MM.1S (cell line): ENCODE measurements at regions not wholly inside any gene's neighbourhood (a gene's known extent, or its start where the extent isn't known, plus 50 kb on each side); places are given as distances from the start of the nearest gene placed in this dataset.

Experiments used
- DNase-seq: peaks from one replicate; pipeline ENCODE4 v3.0.0-alpha.2; 2015
- H2AFZ ChIP-seq: fragments of 300-600 bp; sonication (generic); 2 replicates; pipeline ENCODE4 v1.6.0; 2016; ENCODE audit warnings: antibody characterized with exemption, low read length
- H3F3A ChIP-seq: fragments of 300-600 bp; sonication (generic); 2 replicates; pipeline ENCODE4 v1.6.1; 2016; ENCODE audit warnings: mild to moderate bottlenecking, antibody characterized with exemption, low read length, moderate library complexity, mixed read lengths; ENCODE audit not compliant: insufficient read depth
- H3K27ac ChIP-seq: fragments of 300-600 bp; sonication (generic); 2 replicates; pipeline ENCODE4 v1.5.1; 2016; ENCODE audit warnings: mild to moderate bottlenecking, low read length
- H3K27me3 ChIP-seq: fragments of 300-600 bp; sonication (generic); replicated peaks from 2 replicates; pipeline ENCODE4 v1.6.0; 2016; ENCODE audit warnings: low read length; ENCODE audit not compliant: insufficient read depth
- H3K36me3 ChIP-seq: fragments of 300-600 bp; sonication (generic); replicated peaks from 2 replicates; pipeline ENCODE4 v1.6.1; 2016; ENCODE audit warnings: mild to moderate bottlenecking, low read length, mixed read lengths; ENCODE audit not compliant: insufficient read depth
- H3K4me1 ChIP-seq: fragments of 300-600 bp; sonication (generic); 2 replicates; pipeline ENCODE4 v1.6.1; 2016; ENCODE audit warnings: low read length, mixed read lengths
- H3K4me2 ChIP-seq: fragments of 300-600 bp; sonication (generic); 2 replicates; pipeline ENCODE4 v1.6.0; 2016; ENCODE audit warnings: low read depth, low read length
- H3K4me3 ChIP-seq: fragments of 300-600 bp; sonication (generic); 2 replicates; pipeline ENCODE4 v1.5.1; 2016; ENCODE audit warnings: low read length, mixed read lengths
- H3K79me2 ChIP-seq: fragments of 300-600 bp; sonication (generic); 2 replicates; pipeline ENCODE4 v1.6.1; 2016; ENCODE audit warnings: mixed run types, low read length, mixed read lengths
- H3K9ac ChIP-seq: fragments of 300-600 bp; sonication (generic); 2 replicates; pipeline ENCODE4 v1.6.1; 2016; ENCODE audit warnings: low read length, mixed read lengths
- H3K9me2 ChIP-seq: fragments of 300-600 bp; sonication (generic); replicated peaks from 2 replicates; pipeline ENCODE4 v1.6.1; 2016; ENCODE audit warnings: mild to moderate bottlenecking, low read length, mixed read lengths; ENCODE audit not compliant: insufficient read depth
- H3K9me3 ChIP-seq: fragments of 300-600 bp; sonication (generic); replicated peaks from 2 replicates; pipeline ENCODE4 v1.6.1; 2016; ENCODE audit warnings: mild to moderate bottlenecking, low read length, mixed read lengths; ENCODE audit not compliant: insufficient read depth
- H4K20me1 ChIP-seq: fragments of 300-600 bp; sonication (generic); 2 replicates; pipeline ENCODE4 v1.6.1; 2016; ENCODE audit warnings: mild to moderate bottlenecking, low read length, moderate library complexity, mixed read lengths; ENCODE audit not compliant: insufficient read depth
- EZH2 ChIP-seq: fragments of 300-600 bp; sonication (generic); optimal IDR thresholded peaks from 2 replicates; pipeline ENCODE3; 2017; ENCODE audit warnings: low read depth, mild to moderate bottlenecking, antibody characterized with exemption, low read length, mixed read lengths
- EZH2phosphoT487 ChIP-seq: fragments of 300-600 bp; sonication (generic); IDR thresholded peaks from 2 replicates; pipeline ENCODE4 v1.6.1; 2018; ENCODE audit warnings: antibody characterized with exemption, low read length
- TF ChIP-seq, protein P1 (sequence below): fragments of 300-600 bp; sonication (generic); IDR thresholded peaks from 2 replicates; pipeline ENCODE4 v1.5.1; 2016; ENCODE audit warnings: antibody characterized with exemption, low read length, mixed read lengths

DNA sequence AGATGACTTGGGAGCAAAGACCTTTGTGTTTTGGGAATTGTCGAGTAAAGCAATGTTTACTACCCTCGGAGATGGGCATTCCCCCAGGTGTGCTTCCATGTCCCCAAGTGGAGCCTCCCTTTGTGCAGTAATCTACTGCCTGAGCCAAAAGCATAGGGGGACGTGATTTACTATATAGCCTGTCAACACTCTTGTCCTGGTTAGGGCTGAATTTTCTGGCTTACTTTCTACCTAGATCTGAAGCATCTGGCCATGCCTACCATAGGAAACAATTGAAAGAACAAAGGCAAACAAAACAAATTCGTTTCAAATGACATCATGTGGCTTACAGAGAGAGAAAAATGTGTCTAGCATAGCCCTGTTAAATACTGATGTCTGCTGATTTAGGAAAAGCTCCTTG lies 350.6 kb downstream of the SAMD5 start:
- Histone ChIP-seq H3K9me3 (no peaks in the 10 kb centered on the region), H3K36me3 (no peaks in the 10 kb centered on the region), H3K27ac (no peak overlapping the region), H3K27me3 (no peaks in the 10 kb centered on the region), H3K4me2 (no peak overlapping the region), H2AFZ (no peak overlapping the region), H3K4me1 (no peaks in the 10 kb centered on the region), H4K20me1 (no peaks in the 10 kb centered on the region), H3K9me2 (no peaks in the 10 kb centered on the region), H3K79me2 (no peaks in the 10 kb centered on the region), H3K4me3 (no peak overlapping the region), H3K9ac (no peak overlapping the region), H3F3A (no peaks in the 10 kb centered on the region)
- no peak for DNase-seq
- TF ChIP-seq EZH2 = no peak
- TF ChIP-seq, protein P1, sequence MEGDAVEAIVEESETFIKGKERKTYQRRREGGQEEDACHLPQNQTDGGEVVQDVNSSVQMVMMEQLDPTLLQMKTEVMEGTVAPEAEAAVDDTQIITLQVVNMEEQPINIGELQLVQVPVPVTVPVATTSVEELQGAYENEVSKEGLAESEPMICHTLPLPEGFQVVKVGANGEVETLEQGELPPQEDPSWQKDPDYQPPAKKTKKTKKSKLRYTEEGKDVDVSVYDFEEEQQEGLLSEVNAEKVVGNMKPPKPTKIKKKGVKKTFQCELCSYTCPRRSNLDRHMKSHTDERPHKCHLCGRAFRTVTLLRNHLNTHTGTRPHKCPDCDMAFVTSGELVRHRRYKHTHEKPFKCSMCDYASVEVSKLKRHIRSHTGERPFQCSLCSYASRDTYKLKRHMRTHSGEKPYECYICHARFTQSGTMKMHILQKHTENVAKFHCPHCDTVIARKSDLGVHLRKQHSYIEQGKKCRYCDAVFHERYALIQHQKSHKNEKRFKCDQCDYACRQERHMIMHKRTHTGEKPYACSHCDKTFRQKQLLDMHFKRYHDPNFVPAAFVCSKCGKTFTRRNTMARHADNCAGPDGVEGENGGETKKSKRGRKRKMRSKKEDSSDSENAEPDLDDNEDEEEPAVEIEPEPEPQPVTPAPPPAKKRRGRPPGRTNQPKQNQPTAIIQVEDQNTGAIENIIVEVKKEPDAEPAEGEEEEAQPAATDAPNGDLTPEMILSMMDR = no peak
- no peak for TF ChIP-seq EZH2phosphoT487

DNA sequence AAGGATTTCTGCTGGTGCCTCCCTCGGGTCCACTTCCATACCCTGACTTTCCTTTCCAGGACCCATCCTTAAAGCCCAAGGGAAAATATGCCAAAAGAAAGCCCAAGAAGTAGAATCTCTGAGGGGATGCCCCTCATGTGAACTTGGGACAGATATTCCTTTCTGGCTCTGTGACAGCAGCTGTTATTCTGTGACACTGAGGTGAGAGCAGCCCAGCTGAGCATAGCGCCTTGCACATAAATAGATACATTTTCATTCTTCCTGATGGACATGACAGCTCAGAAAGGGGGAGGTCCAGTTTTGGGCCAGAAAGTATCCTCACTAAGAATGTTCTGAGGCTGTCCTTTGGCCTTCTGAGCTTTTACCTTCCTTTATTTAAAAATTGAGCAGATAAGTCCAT lies 353.2 kb downstream of the SAMD5 start:
- H3F3A ChIP-seq = no peaks in the 10 kb centered on the region
- no peak for DNase-seq
- no peaks in the 10 kb centered on the region for H3K9me3 ChIP-seq
- no peaks in the 10 kb centered on the region for H3K4me1 ChIP-seq
- TF ChIP-seq, protein P1 = no peak
- TF ChIP-seq EZH2 (no peak), EZH2phosphoT487 (no peak)
- H3K27me3 ChIP-seq = no peaks in the 10 kb centered on the region
- H3K36me3 ChIP-seq = no peaks in the 10 kb centered on the region
- H3K4me2 ChIP-seq = no peak overlapping the region
- H4K20me1 ChIP-seq = no peaks in the 10 kb centered on the region
- no peak overlapping the region for H2AFZ ChIP-seq
- H3K9ac ChIP-seq = no peak overlapping the region
- no peaks in the 10 kb centered on the region for H3K79me2 ChIP-seq
- H3K4me3 ChIP-seq = no peak overlapping the region
- H3K27ac ChIP-seq = no peak overlapping the region
- H3K9me2 ChIP-seq = no peaks in the 10 kb centered on the region

DNA sequence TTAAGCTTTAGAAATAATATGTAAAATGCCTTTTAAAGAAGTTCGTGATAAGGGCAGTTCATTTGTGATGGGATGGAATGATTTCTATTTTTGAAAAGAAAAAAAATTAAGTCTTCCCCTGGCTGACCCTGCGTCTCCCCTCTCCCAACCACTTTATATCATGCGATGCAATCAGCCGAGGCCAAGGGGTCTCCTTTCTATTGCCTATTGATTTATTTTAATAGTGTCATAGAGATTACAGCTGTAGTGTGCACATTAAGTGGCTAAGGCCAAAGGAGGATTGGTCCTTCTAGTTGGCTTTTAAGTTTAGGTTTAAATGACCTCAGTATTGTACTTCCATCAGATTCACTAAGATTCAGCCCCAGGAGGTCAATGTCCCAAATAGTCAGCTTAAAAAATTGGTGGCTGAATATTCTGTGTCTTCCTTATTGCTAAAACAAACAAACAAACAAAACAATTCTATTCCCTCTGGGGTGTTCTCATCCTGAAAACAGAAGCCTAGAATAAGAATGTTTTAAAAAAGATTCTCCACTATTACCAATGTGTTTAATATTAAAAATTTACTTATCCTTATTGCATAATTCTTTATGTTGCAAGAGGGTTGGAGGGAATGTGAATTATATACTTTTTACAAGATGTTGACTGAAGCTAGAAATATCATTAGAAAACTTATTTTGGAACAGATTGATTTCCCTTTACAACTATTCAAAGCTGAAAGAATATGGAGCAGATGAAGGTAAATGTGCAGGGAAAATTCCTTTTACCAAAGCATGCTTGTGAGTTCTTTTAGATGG lies 359.1 kb downstream of the SAMD5 start:
- Histone ChIP-seq H3K4me1 (no peaks in the 10 kb centered on the region), H3K27ac (no peak overlapping the region), H3K27me3 (no peaks in the 10 kb centered on the region), H3K4me3 (no peak overlapping the region), H3K9me2 (no peaks in the 10 kb centered on the region), H3K36me3 (no peaks in the 10 kb centered on the region), H3K9me3 (no peaks in the 10 kb centered on the region), H3F3A (no peaks in the 10 kb centered on the region), H3K4me2 (no peak overlapping the region), H3K9ac (no peak overlapping the region), H2AFZ (no peak overlapping the region), H4K20me1 (no peaks in the 10 kb centered on the region), H3K79me2 (no peaks in the 10 kb centered on the region)
- TF ChIP-seq, protein P1 = no peak
- TF ChIP-seq EZH2 (no peak), EZH2phosphoT487 (no peak)
- DNase-seq = no peak
